ENCODE measurements at regions not wholly inside any gene's neighbourhood (a gene's known extent, or its start where the extent isn't known, plus 50 kb on each side); places are given as distances from the start of the nearest gene placed in this dataset.

DNA sequence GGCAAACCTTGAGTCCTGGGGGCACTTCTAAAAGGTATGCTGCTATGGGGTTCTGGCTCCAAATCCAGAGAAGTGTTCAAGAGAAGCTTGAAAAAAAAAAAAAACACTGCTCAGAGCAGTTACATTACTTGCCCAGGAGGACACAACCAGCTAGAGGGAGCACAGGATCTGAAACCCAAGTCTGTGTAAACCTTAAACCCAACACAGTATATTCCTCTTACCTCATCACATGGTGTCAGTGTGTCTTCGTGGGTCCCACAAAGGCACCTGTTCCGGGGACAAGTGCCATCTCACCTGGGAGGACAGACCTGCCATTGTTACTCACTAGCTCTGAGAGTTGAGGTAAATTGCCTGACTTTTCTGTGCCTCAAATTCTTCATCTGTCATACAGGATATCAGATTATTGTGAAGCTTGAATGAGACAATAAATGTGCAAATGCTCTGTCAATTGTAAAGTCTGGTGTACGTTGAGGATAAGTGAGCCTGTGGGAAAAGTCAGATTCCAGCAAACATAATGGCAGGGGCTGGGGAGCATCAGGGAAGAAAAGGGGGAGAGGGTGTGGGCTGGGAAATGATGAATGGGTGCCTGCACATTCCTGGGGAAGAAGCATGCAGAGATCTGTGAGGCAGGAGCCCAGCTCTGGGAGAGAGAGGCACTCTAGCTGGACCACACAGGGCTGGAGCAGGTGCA is 170.4 kb upstream of the ZC3H12A start:
- TF ChIP-seq CTCF (IDR thresholded peaks at IDR 0.05) = no peak
- no peak for TF ChIP-seq POLR2A (IDR thresholded peaks at IDR 0.05)
- no peak for TF ChIP-seq EP300 (IDR thresholded peaks at IDR 0.05)
- no peak for TF ChIP-seq POLR2AphosphoS5 (IDR thresholded peaks at IDR 0.05)

All from sigmoid colon (tissue), 4 donors.